NCI-H2227 treated with DMSO at 0.1 percent for 48 hours (cell line): ENCODE measurements at regions not wholly inside any gene's neighbourhood (a gene's known extent, or its start where the extent isn't known, plus 50 kb on each side); places are given as distances from the start of the nearest gene placed in this dataset.

Experiments
- DNase-seq: peaks from one replicate; lab custom pipeline; 2025; lab: John Stamatoyannopoulos, UW

DNA sequence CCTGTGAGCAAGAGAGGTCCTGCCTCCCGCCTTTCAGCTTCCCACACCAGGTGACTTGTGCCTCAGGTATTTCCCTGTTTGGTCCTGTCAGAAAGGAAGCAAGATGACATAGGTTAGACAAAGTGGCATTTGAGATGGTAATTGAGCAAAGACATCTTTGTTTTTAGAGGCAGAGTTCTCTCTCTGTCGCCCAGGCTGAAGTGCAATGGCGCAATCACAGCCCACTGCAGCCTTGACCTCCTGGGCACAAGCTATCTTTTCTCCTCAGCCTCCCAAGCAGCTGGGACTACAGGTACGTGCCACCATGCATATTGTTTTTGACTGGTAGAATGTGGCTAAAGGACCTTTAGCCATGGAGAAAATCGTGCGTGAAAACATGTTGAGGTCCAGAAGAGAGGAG lies 339.1 kb downstream of the FGF9 start:
- DNase-seq: no peak

DNA sequence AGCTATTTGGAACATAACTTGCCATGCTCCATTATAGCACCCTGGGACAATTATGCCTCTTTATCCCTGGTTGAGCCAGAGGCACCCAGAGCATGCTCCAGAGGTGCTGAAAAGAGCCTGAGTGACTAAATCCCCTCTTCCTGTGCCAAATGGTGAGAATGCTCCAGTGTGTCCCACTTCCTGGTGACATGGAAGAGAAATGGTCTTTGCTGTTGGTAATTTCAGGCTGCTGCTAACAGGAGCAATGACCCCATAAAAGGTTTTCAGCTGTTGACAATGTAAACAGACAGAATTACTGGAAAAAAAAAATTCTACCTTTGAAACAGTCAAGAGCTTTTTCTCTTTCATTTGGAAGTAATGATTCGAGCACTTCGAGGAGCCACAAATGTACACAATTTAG lies 341.8 kb downstream of the FGF9 start:
- no peak for DNase-seq

DNA sequence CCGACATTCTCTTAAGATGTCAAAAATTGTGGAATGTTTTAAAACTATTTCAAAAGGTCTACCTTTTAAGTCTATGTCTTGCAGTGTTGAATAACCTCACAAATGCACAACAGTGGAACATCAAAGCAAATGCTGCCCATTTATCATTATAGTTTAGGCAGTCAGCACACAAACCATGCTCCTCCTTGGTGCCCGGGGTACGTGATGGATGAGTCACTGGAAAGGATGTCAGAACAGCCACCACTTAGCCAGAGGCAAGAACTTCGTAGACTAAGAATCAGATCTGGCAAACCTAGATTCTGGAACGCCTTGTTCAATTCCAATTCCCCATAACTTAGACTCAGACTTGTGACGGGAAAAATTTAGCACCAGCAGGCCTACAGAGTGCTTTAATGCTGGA lies 343.6 kb downstream of the FGF9 start:
- DNase-seq: no peak

DNA sequence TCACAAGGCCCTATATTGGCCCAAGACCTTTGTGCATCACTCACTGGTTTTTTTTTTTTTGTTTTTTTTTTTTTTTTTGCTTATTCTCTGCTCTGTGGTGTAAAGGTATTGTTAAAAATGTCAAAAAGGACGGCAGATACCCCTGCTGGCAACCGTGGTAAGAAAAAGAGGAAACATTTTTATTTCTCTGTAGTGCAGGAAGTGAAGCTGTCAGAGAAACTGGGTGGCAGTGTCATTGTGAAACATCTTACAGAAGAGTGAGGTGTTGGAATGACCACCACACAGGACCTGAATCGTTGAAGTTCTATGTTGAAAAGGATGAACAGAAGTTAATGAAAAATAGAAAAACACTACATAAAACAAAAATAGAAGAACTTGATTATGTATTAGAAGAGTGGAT lies 346.4 kb downstream of the FGF9 start:
- no peak for DNase-seq

DNA sequence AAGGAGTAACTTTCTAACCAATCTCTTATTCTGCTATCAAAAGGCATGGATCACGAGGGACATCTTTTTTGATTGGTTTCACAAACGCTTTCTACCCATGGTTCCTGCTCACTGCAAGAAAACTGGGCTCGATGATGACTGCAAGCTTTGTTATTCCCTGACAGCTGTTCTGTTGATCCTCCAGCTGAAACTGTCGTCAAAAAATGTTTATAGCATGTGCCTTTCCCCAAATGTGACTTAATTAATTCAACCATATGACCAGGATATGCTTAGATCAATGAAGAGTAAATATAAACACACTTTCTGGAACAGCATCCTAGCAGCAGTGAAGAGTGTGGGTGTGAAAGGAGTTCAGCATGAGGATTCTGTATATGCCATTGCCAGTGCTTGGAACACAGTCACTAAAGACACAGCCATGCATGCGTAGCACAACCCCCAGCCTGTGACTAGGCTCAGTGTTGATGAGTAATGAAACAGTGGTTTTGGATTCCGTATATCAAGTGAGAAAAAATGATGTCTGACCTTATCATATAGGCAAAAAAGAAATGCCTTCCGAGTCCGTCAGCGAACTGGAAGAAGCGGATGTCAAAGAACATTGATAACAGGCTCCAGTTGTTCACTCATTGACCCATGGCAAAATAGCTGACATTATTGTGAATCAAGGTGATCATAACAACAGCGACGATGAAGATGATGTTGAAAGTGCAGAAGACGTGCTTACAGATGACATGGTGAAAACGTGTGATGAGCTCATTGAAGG lies 347.4 kb downstream of the FGF9 start:
- no peak for DNase-seq

DNA sequence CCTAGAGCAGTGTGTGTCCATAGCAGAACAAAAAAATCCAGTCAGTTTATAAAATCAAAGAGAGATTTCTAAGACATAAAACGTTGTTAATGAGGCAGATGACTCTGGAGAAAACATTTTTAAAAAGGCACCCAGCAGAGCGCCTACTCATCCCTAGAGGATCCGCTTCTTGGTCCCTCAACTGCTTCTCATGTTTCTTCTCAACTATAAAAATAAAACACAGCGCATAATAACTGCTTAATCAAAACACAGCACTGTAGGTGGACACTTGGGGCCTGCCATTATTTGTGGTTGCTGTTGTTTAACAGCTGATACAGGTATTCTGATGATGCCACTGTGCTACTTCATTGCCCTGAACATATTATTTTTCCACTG lies 347.9 kb downstream of the FGF9 start:
- DNase-seq: no peak

DNA sequence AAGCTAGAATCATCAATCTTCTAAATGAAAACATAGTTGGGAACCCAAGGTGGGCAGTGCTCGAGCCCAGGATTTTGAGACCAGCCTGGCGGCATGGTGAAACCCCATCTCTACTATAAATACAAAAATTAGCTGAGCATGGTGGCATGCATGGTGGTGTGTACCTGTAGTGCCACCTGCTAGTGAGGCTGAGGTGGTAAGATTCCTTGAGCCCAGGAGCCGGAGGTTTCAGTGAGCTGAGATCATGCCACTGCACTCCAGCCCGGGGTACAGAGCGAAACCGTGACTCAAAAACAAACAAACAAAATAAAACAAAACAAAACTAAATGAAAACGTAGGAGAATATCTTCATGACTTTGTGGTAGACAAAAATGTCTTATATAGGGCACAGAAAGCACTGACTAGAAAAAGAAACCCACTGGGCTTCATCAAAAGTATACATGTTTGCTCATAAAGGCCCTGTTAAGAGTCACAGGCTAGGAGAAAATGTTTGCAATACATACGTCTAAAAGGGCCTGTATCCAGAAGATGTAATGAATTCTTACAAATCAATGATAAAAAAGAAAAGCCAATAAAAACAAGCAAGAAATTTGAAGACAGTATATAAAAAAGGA lies 353.6 kb downstream of the FGF9 start:
- DNase-seq: no peak

DNA sequence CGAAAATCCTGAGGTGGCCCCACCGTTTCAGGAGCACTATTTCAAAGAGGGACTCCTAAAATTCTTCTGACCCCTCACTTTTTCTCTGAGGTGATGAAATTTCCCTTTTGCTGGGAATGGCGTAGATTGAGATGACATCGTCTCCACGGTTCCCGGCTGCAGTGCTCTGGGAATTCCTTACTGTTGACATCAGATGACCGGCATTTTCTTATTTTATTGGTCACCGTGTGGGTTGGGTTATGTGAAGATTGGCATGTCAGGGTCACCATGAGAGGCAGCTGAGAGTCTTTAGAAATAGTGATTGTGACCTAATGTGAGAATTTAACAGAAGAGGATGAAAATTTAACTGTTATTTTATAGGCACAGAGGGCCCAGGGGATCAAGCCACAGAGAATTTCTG lies 356.7 kb downstream of the FGF9 start:
- no peak for DNase-seq

DNA sequence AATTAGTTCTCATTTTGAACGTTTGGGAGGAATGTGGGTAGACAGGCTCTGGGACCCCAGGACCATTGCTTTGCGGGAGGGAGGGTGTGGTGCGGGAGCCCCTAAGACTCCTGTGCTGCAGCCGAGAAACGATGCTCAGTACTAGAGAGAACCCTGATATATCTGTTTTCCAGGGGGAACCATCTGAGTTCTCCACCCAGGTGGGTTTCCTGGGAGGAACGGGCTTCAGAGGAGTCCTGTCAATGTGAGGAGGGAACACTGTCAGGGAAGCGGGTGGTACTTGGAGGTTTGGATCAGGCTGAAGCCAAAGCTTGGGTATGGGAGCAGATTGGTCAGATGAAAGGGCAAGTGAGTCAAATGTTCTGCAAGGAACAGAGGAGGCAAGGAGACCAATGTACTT lies 358.0 kb downstream of the FGF9 start:
- no peak for DNase-seq

DNA sequence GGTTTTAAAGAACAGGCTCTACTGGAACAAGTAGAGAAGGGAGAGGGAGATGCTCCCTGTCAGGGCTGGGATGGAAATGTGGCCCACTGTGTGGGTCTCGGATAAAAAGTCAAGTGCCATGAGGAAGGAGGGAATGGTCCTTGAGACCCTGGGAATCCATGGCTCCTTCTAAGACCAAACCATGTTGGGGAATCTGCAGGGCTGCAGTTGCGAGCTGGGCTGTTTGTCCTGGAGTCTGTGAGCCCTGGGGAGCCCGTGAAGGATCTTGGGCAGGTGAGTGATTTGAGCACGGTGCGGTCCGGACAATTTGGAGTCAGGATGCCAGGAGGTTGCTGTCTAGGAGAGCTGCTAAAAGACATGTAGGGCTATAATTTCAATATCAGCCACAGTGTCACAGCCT lies 359.4 kb downstream of the FGF9 start:
- no peak for DNase-seq

DNA sequence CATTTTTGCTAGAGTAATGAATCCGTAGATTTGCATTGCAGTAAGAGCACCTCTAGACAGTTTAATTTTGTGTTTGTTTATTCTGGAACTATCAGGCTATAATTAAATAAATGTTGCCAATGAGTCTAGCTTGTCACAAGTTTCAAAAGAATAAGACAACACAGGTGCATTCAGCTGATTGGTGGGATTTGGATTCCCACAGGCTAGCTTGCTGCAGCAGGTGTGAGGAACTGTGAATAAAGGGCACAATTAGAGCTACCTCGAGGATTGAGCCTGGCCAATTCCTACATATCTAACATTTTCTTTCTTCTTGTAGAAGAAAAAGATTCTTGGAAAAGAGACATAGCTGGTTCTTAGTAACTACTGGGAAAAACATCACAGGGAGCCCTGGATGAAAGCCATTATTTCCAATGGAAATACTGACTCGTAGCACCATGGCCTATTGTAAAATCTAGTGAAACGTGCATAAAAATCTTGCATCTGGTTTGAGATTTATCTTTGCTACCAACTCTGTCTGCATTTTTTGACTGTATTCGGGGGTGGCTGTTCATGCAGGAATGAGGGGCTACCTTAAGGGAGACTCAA lies 360.9 kb downstream of the FGF9 start:
- no peak for DNase-seq

DNA sequence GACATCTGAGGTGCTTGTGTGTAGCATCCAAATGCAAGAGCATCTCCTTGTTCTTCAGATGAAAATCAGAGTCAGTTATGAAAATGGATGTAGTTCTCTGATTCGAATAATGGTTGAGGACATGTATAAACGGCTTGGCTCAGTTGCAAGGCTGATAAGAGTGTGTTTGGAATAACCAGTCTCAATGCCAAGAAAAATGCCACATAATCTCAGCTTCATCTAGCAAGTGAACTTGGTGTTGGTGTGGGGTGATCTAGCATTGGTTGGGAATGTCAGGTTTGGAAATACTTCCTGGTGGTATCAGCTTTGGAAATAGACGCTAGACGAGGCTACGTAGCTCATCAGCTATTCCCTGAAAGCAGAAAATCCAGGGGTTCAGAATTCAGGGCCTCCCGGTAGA lies 362.0 kb downstream of the FGF9 start:
- DNase-seq: no peak

DNA sequence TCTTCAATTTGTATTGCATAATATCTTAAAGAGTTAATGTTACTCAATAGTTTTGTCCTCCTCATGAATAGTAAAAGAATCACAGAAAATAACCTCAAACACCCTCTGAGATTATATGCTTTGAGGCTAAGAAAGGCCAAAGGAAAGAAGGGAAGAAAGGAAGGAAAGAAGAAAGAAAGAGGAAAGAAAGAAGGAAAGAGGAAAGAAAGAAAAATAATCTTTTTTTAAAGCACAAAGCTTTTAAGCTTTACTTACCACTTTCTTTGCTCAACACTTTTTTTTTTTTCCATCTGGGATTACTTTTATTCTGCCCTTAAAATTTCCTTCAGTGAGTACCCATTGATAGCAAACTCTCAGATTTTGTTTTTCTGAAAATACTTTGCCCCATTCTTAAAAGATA lies 369.1 kb downstream of the FGF9 start:
- DNase-seq: no peak

DNA sequence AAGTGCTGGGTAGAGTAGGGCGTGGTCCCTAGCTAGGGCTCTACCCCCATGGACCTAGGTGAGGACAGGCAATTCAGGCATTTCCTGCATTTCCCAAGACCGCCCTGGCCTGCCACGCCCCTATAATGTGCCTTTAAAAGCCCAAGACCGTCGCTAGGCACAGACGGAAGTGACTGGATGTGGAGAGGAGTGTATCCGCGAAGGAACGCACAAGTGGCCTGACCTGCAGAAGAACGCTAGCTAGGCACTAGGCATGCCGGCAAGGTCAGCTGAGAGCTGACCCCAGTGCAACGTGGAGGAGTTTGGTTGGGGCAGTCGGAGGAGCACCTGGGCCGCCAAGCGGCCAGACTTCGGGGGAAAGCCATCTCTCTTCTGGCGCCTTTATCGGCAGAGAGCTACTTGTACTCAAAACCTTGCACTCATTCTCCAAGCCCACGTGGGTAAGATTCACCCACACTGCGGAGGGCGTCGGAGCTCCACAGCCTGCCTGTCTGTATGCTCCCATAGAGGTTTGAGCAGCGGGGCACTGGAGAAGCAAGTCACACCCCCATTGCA lies 370.0 kb downstream of the FGF9 start:
- DNase-seq: no peak

DNA sequence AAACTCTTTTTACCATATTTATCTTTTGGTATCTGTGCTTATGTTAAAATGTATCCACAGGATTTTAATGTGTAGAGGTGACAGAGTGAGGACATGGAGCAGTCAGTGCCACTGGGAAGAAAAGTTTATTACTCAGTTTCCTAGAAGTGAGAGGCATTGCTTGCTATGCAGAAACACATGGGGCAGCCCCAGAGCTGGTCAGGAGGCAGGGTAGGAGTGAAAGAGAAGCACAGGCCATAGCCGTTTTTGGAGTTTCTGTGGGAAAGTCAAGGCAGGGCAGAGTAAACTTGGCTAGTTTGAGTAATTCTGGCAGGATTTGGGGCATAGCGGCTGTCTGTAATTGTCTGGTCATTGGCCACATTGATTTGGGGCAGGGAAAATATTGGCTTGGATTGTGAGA lies 370.9 kb downstream of the FGF9 start:
- no peak for DNase-seq

DNA sequence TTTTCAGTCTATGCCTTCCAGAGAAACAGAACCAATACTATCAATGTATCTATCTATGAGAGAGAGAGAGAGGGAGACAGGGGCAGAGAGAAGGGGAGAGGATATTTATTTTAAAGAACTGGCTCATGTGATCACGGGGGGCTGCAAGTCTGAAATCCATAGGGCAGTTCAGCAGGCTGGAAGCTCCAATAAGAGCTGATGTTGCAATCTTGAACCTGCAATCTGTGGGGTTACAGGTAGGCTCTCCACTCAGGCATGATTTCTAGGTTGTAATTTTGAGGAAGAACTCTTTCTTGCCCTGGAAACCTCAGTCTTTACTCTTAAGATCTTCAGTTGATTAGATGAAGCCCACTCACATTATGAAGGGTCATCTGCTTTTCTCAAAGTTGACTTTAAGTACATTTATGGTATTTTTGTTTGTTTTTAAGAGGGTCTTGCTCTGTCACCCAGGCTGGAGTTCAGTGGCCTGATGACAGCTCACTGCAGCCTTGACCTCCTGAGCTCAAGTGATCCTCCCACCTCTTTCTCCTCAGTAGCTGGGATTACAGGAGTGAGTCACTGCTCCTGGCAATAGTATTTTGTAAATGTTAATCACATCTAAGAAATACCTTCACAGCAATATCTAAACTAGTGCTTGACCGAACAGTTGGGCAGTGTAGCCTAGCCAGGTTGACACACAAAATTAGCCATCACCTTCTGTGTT lies 376.4 kb downstream of the FGF9 start:
- no peak for DNase-seq

DNA sequence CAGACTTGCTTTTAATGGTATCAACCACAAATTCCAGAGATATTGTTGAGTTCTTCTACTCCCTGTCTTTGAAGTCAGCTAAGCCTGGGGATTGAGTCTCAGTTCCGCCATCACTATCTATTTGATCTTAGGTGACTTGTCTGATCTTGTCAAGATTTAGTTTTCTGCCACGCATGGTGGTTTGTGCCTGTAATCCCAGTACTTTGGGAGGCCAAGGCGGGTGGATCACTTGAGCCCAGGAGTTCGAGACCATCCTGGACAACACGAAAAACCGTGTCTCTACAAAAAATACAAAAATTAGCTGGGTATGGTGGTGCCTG lies 376.9 kb downstream of the FGF9 start:
- DNase-seq: no peak

DNA sequence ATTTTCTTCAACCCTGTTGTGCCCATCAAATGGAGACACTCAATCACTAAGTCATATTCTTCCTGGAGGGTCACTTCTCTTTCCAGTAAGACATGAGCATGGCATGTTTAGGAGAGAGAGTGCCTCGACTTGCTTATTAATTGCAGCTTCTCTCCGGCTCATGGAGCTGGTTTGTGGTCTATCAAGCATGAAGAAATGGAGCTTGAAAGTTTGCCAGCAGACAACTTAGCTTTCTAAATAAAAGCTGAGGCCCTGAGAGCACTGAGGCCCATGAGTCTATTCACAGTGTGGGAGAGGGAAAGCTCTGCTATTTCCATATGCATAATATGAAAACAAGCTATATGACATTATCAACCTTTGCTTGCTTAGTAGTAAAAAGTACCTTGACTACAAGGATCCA lies 378.5 kb downstream of the FGF9 start:
- DNase-seq: no peak

DNA sequence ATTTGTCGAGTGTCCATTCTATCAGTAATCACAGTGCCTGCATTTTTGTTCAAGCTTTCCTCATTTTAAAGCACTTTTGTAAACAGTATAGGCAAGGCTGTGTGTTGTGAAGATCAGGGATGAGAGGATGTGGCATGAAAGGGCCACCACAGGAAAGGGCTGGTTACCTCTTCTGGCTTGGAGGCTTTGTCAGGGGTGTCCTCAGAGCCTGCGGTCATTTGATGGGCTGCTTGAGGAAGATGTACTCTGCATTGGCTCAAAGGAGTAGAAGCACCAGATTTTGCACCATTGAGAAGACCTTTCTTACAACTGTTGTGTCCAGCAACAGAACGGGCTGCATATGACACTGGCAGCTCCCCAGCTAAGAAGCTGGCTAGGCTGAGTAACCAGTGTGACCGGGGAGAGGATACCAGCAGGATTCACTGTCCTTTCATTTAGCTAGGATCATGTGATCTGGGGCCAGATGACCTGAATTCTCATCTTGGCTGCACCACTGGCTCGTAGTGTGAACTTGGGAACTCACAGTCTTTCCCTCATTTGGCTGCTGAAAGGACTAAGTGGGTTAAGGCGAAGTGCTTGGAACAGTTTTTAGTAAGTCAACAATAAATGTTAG lies 380.2 kb downstream of the FGF9 start:
- no peak for DNase-seq

DNA sequence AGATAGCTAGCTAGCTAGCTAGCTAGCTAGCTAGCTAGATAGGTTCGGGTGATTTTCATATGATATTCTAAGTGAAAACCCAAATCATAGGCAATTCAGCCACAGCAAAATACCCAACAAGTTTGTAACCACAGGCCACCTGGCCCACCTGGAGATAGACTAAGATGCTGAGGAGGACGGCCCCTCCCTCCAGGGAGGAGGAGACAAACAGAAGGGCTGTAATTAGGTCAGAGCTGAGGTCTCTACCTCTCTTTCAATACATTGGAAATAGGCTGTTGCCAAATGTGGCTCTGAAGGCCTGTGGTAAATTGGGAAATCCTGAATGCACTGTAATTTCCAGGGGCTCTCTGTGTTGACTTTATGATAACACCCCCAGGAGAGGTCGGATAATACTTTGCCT lies 382.2 kb downstream of the FGF9 start:
- DNase-seq: no peak

DNA sequence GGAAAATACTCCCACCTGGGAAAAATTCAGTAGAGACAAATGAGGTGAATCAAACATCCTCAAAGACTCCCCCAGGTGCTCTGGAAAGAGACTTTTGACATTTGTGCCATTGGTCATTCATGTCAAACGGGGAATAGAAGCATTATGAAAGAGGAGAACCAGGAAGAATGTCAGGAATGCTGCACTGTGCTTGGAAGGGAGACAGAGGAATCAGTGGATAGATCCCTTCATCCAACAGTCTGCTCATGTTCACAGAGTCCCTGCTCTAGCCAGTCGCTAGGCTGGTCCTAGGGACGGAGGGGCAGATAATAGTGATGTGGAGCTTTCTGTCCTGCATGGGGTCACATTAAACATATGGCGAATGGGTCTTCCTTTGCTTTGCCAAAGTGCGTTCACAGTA lies 384.4 kb downstream of the FGF9 start:
- no peak for DNase-seq

DNA sequence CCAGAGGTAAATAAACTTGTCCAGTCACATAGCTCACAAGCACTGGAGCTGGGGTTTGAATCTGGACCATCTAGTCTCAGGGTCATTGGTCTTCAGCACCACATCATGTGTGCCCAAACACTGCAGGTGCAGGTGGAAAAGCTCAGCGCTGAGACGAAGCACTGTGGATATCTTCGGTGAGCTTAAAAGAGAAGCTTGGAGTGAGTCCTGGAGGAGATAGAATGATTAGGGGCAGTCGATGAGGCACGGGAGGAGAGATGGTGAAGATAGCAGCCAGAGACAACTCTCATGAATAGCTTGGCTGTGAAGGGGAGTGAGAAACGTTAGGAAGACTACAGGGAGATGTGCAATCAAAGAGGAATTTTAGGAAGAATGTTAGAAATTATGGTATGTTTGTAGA lies 389.3 kb downstream of the FGF9 start:
- DNase-seq: no peak

DNA sequence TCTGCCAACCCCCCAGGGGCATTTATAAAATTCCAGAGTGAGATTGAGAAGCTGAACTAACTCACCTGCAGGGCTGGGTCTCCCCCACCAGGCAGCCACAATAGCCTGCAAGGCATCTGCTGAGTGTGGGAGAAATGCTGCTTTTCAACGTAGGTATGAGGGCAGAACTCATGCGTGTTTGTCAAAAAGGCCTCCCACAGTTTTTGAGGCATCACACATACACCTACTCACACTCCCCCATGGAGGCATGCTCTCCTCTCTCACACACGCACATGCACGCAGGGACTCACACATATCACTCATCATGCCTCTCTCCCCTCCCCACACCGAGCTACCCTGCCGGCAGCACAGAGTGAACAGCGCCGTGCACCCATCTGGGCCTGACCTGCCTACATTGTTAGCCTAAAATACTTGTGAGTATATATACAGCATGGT lies 390.5 kb downstream of the FGF9 start:
- no peak for DNase-seq
